Neuron (in vitro differentiated cells): ENCODE measurements at regions not wholly inside any gene's neighbourhood (a gene's known extent, or its start where the extent isn't known, plus 50 kb on each side); places are given as distances from the start of the nearest gene placed in this dataset.

ENCODE experiments used
- H2AFZ ChIP-seq: one replicate; pipeline ENCODE4 v1.6.1; 2013; ENCODE audit warnings: low read depth, mild to moderate bottlenecking, inconsistent platforms, low read length, moderate library complexity
- H3K27me3 ChIP-seq: one replicate; pipeline ENCODE4 v1.6.1; 2013; ENCODE audit warnings: low read length; ENCODE audit not compliant: insufficient read depth
- H3K36me3 ChIP-seq: one replicate; pipeline ENCODE4 v1.6.1; 2013; ENCODE audit warnings: low read length; ENCODE audit not compliant: insufficient read depth
- H3K4me1 ChIP-seq: one replicate; pipeline ENCODE4 v1.6.1; 2013; ENCODE audit warnings: low read length; ENCODE audit not compliant: insufficient read depth
- H3K4me3 ChIP-seq: 2 replicates; pipeline ENCODE4 v1.5.1; 2013; ENCODE audit warnings: mild to moderate bottlenecking, low read length, moderate library complexity
- H3K9me3 ChIP-seq: one replicate; pipeline ENCODE4 v1.6.1; 2013; ENCODE audit warnings: low read length

- H3K36me3 ChIP-seq, result no peaks in the 10 kb centered on the region
- H3K9me3 ChIP-seq, result no peaks in the 10 kb centered on the region
- no peak overlapping the region for H3K4me3 ChIP-seq
- H2AFZ ChIP-seq, result no peak overlapping the region
- peaks cover 5% of the 10 kb centered on the region for H3K27me3 ChIP-seq
- no peaks in the 10 kb centered on the region for H3K4me1 ChIP-seq
These were observed 303.4 kb downstream of the SMAD2 start for GRCh38 chr18:47627030-47627429.

GRCh38 chr18:47619771-47620448 lies 310.5 kb downstream of the SMAD2 start:
- Histone ChIP-seq H3K4me3 (no peak overlapping the region), H3K4me1 (peaks cover 5% of the 10 kb centered on the region), H3K36me3 (no peaks in the 10 kb centered on the region), H3K9me3 (no peaks in the 10 kb centered on the region), H2AFZ (no peak overlapping the region), H3K27me3 (no peaks in the 10 kb centered on the region)

- H2AFZ ChIP-seq, result no peak overlapping the region
- H3K36me3 ChIP-seq, result no peaks in the 10 kb centered on the region
- no peaks in the 10 kb centered on the region for H3K9me3 ChIP-seq
- no peak overlapping the region for H3K4me3 ChIP-seq
- H3K27me3 ChIP-seq, result no peaks in the 10 kb centered on the region
- peaks cover 5% of the 10 kb centered on the region for H3K4me1 ChIP-seq
These were observed 311.7 kb downstream of the SMAD2 start for GRCh38 chr18:47618758-47619157.

GRCh38 chr18:47615043-47615442 lies 315.4 kb downstream of the SMAD2 start:
- peaks cover 5% of the 10 kb centered on the region for H3K4me1 ChIP-seq
- no peak overlapping the region for H2AFZ ChIP-seq
- no peaks in the 10 kb centered on the region for H3K36me3 ChIP-seq
- no peak overlapping the region for H3K4me3 ChIP-seq
- H3K9me3 ChIP-seq, result no peaks in the 10 kb centered on the region
- H3K27me3 ChIP-seq, result no peaks in the 10 kb centered on the region

GRCh38 chr18:47613929-47614328 lies 316.5 kb downstream of the SMAD2 start:
- no peaks in the 10 kb centered on the region for H3K27me3 ChIP-seq
- no peak overlapping the region for H3K4me3 ChIP-seq
- H3K4me1 ChIP-seq, result peaks cover 5% of the 10 kb centered on the region
- H3K36me3 ChIP-seq, result no peaks in the 10 kb centered on the region
- no peaks in the 10 kb centered on the region for H3K9me3 ChIP-seq
- H2AFZ ChIP-seq, result no peak overlapping the region

GRCh38 chr18:47611649-47612048 lies 318.8 kb downstream of the SMAD2 start:
- no peaks in the 10 kb centered on the region for H3K36me3 ChIP-seq
- no peak overlapping the region for H3K4me3 ChIP-seq
- no peak overlapping the region for H2AFZ ChIP-seq
- no peaks in the 10 kb centered on the region for H3K27me3 ChIP-seq
- H3K9me3 ChIP-seq, result no peaks in the 10 kb centered on the region
- H3K4me1 ChIP-seq, result no peaks in the 10 kb centered on the region

- Histone ChIP-seq H3K4me3 (no peak overlapping the region), H3K9me3 (no peaks in the 10 kb centered on the region), H3K4me1 (no peaks in the 10 kb centered on the region), H3K36me3 (no peaks in the 10 kb centered on the region), H3K27me3 (no peaks in the 10 kb centered on the region), H2AFZ (no peak overlapping the region)
These were observed 323.9 kb downstream of the SMAD2 start for GRCh38 chr18:47606526-47606925.

GRCh38 chr18:47605093-47605492 lies 325.4 kb downstream of the SMAD2 start:
- Histone ChIP-seq H3K4me1 (no peaks in the 10 kb centered on the region), H2AFZ (no peak overlapping the region), H3K27me3 (no peaks in the 10 kb centered on the region), H3K4me3 (no peak overlapping the region), H3K36me3 (no peaks in the 10 kb centered on the region), H3K9me3 (no peaks in the 10 kb centered on the region)

- Histone ChIP-seq H3K4me3 (no peak overlapping the region), H3K27me3 (no peaks in the 10 kb centered on the region), H3K9me3 (no peaks in the 10 kb centered on the region), H3K36me3 (no peaks in the 10 kb centered on the region), H3K4me1 (no peaks in the 10 kb centered on the region), H2AFZ (no peak overlapping the region)
These were observed 326.4 kb downstream of the SMAD2 start for GRCh38 chr18:47604021-47604420.

- Histone ChIP-seq H3K4me3 (no peak overlapping the region), H3K4me1 (no peaks in the 10 kb centered on the region), H3K36me3 (no peaks in the 10 kb centered on the region), H2AFZ (no peak overlapping the region), H3K9me3 (no peaks in the 10 kb centered on the region), H3K27me3 (no peaks in the 10 kb centered on the region)
These were observed 327.3 kb downstream of the SMAD2 start for GRCh38 chr18:47603158-47603557.

- no peak overlapping the region for H3K4me3 ChIP-seq
- H3K9me3 ChIP-seq, result no peaks in the 10 kb centered on the region
- no peaks in the 10 kb centered on the region for H3K4me1 ChIP-seq
- no peak overlapping the region for H2AFZ ChIP-seq
- no peaks in the 10 kb centered on the region for H3K27me3 ChIP-seq
- no peaks in the 10 kb centered on the region for H3K36me3 ChIP-seq
These were observed 328.1 kb downstream of the SMAD2 start for GRCh38 chr18:47602273-47602897.

GRCh38 chr18:47601581-47602272 lies 328.7 kb downstream of the SMAD2 start:
- Histone ChIP-seq H3K9me3 (no peaks in the 10 kb centered on the region), H3K27me3 (no peaks in the 10 kb centered on the region), H3K36me3 (no peaks in the 10 kb centered on the region), H3K4me1 (no peaks in the 10 kb centered on the region), H2AFZ (no peak overlapping the region), H3K4me3 (no peak overlapping the region)

GRCh38 chr18:47595831-47596501 lies 334.5 kb downstream of the SMAD2 start:
- H2AFZ ChIP-seq, result no peak overlapping the region
- no peaks in the 10 kb centered on the region for H3K9me3 ChIP-seq
- no peak overlapping the region for H3K4me3 ChIP-seq
- no peaks in the 10 kb centered on the region for H3K4me1 ChIP-seq
- peaks cover 17% of the 10 kb centered on the region for H3K27me3 ChIP-seq
- H3K36me3 ChIP-seq, result no peaks in the 10 kb centered on the region
